ENCODE measurements at regions not wholly inside any gene's neighbourhood (a gene's known extent, or its start where the extent isn't known, plus 50 kb on each side); places are given as distances from the start of the nearest gene placed in this dataset.

DNA sequence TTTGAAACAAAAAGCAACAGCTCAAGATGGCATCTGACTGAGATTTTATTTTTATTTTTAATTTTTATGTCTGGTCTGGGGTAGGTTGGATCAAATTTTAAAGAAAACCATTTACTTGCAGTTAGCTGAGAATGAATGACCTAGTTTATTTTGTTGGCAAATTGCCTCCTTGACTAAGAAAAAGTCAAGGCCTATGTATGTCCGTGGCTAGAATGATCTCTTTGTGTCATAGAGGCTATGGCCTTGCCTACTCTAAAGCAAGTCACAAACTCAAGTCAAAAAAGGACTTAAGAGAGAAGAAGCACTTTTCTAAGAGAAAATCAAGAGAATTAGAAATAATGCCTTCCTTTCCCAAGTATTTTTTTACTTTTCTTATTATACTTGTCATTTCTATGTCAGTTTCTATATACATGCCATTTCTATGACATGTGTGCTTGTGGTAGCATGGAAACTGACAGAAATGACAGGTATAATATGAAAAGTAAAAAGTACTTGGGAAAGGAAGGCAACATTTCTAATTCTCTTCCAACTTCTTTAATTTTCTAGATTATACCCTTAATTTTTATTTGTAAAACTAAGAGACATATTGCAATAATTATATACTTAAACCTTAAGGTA is 136.7 kb downstream of the CENPF start:
- TF ChIP-seq POLR2A (IDR thresholded peaks at IDR 0.05; ENCODE audit: low read depth, low read length), result no peak
- no peak for TF ChIP-seq POLR2AphosphoS5 (IDR thresholded peaks at IDR 0.05; ENCODE audit: low read depth, low read length)
